NCI-H187 (cell line): ENCODE measurements at regions not wholly inside any gene's neighbourhood (a gene's known extent, or its start where the extent isn't known, plus 50 kb on each side); places are given as distances from the start of the nearest gene placed in this dataset.

ENCODE experiments used
- DNase-seq, 2 experiments: peaks; one replicate each; lab custom pipeline; 2025; lab: John Stamatoyannopoulos, UW

DNA sequence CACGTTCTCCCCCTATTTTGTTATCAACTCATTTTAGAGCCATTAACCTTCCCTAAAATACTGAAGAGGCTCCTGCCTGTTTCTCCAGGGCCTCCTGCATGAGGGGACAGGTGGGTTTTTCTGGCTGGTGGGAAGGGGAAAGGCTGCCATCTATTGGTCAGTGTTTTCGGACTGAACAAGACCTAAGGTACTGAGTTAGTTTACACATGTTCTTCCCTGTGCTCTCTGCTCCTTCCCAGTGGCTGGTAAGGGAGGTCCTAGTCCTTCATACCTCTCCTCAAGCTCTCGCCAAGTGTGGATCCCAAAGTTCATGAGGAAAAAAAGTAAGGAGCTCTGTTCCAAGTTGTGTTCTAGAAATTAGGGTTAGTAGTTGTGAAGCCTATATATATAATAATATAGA is 357.5 kb downstream of the FSCB start:
- DNase-seq = no peak

GRCh38 chr14:44142006-44142405 is 365.1 kb downstream of the FSCB start:
- no peak for DNase-seq

GRCh38 chr14:44135972-44136371 is 371.1 kb downstream of the FSCB start:
- DNase-seq = no peak

GRCh38 chr14:44131861-44132260 is 375.2 kb downstream of the FSCB start:
- DNase-seq = no peak

DNA sequence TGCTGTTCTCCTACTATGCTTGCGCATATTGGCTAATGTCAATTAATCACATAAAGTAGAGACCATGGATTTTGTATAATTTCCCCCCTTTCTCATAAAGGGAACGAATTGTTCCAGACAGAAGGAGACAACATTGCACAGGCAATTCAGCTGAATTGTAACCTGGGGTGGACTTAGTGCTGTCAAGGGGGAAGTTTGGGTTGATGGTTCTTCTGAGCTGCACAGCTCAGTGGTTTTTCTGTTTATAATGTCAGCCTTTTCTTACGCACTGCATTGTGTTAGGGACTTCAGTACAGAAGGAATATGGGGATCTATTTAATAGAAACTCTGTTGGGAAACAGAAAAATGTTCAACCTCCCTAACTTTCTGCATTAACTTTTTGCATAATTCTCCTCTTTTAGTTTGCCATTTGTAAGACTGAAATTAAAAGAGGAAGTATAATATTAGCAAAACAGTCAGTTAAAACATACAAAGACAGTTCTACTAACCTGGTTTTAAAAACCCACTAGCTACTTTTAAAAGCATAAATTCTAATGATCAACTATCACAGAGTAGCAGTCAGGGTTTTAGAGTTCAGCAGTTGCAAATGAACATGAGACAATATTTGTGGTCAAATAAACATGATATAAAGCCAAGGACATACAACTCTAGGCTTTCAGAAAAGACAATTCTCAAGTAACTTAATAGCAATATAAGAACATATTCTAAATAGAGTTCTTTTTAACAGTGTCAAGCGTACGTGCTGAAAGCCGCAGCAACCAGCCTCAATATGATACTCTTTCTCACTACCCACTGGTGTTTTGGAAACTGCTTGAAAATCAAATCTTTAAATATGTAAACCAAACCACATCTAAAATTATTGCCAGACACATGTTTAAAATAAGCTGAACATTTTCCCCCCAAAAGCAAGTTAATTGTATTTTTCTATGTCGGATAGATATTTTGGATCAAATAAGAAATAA is 393.0 kb downstream of the FSCB start:
- DNase-seq = no peak

DNA sequence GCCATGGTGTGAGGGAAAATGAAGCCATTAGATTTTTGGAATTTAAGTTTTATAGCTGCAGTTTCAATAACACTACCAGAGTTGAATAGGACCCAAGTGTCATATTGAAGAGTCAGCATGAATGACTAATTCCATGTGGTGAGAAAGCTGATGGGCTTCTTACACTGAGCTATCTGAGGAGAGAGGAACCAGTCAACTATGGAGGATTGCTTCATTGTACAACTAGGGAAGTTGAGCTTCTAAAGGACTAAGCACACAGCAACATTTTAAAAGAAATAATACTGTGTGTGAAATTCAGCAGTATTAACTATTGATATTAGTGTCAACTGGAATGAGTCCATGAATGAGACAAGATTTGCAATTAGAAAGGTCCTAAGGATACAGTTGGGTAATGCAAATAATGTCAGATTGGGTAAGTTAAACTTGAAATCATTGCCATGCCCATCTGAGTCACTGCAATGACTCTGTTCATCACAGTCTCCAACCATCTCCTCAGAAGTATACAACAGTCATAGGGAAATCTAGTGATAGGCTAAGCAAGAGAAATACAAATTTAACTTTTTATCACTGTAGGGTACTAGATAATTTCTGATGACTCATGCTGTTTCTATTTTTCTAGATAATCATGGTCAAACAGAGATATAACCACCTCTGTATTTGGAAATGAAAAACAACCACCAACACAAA is 394.2 kb downstream of the FSCB start:
- no peak for DNase-seq

DNA sequence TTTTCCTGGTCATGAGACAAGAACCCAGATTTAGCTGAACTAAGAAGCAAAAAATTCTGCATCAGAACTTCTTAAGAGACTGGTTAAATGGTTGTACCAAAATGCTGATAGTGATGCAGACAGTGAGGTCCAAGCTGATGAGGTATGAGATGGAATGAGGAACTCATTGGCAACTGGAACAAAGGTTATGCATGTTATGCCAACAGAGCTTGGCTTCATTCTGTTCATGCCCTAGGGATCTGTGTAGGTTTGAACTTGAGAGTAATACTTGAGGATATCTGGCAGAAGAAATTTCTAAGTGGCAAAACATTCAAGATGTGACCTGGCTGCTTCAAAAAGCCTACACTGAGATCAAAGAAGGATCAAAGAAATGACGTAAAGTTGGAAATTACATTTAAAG is 398.0 kb downstream of the FSCB start:
- no peak for DNase-seq

DNA sequence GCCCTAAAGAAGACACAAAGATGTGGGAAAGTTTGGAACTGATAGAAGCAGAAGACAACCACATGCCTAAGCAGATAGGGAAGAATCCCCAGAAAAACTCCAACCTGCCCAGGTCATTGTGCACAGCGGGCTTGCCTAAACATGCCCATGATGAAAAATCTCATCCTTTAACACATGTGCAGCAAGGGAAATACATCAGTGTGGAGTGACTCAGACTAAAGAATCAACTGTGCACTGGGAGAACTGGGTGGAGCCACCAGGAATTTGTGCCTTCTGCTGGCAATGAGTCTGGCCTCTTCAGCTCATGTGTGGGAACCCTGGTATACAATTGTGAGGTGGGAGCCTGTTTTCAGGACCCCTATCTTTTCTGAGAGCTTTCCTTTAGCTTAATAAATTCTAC is 398.5 kb downstream of the FSCB start:
- DNase-seq = no peak

DNA sequence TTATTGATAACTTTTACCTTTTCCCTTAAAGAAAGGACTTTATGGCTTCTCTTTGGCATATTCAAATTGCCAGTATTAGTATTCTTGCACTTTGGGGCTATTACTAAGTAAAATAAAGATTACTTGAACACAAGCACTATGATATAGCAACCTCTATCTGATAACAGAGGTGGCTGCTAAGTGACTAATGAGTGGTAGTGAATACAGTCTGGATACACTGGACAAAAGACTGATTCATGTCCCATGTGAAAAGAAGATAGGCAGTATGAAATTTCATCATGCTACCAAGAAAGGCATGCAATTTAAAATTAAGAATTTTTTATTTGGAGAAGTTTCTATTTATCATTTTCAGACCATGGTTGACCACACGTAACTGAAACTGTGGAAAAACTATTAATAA is 399.9 kb downstream of the FSCB start:
- DNase-seq = no peak

- no peak for DNase-seq
Measured at GRCh38 chr14:44099743-44100488, 407.2 kb downstream of the FSCB start.

DNA sequence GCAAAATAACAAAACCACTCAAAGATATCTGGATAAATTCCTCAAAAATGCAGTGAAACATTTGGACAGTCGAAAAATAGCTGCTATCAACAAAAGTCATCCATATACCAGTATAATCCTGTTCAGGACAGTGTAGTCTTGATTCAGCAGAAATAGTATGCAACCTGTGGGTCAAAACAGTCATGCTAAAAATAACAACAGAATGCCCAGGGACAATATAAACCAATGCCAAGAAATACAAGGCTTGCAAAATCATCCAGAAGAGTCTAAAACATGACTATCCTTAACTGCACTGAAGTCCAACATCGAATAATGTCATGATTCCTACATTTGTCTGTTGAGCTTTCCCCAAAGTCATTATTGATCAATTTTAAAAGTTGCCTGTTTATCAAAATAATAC is 425.9 kb downstream of the FSCB start:
- no peak for DNase-seq

GRCh38 chr14:44070046-44070445 is 437.0 kb downstream of the FSCB start:
- DNase-seq = no peak

GRCh38 chr14:44053422-44053821 is 453.7 kb downstream of the FSCB start:
- DNase-seq = no peak

- no peak for DNase-seq
Measured at GRCh38 chr14:44041700-44042099, 465.4 kb downstream of the FSCB start.

DNA sequence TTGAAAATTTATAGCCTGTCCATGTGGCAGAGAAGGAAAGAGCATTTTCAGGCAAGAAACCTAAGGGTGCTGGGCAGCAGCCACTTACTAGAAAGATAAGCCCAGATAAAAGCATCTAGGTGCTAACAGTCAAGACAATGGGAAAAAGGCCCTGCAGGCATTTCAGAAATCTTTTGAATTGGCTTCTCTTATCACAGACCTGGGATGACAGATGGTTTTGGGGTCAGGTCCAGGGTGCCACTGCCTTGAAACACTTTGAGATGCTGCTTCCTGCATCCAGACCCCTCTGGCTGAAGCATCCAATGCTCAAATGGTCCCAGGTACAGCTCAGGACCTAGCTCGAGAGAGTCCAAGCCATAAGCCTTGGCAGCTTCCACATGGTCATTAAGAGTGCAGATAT is 466.5 kb downstream of the FSCB start:
- DNase-seq = no peak

GRCh38 chr14:44036248-44036647 is 470.8 kb downstream of the FSCB start:
- DNase-seq = no peak

DNA sequence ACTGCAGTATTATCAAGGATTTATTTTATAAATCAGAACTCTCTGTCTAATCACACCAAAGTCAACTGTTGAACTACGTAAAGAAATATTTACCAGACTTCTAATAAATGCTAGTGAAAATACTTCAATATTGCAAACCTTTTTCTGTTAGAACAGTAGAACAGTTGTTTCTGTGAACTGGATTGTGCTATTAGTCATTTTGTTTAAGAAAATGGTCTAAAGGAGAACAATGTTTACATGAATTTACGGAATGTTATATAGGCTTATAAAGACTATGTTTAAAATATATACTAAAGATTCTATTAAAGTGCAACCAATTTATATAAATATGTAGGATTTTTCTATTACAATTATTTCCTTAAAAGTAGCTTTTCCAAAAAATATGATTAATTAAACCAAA is 471.4 kb downstream of the FSCB start:
- DNase-seq = no peak

- DNase-seq = no peak
Measured at GRCh38 chr14:44030831-44031383, 476.2 kb downstream of the FSCB start.

DNA sequence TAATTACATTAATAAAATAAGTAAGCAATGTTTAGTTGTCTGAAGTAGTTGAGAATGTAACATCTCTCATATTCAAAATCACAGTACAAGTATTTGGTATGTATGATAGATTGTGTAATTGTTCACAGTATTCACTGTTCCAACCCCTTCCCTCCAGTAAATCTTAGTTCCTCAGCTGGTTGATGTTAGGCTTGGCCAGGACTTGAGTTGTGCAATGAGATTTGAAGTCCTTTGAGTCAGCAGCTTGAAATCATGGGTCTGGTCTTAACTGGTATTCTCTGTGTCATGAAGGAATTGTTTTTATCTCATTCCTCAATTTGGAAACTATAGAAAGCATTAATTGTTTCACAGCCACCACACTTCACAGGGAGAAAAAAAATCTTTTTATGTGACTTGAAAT is 477.1 kb downstream of the FSCB start:
- DNase-seq = no peak

DNA sequence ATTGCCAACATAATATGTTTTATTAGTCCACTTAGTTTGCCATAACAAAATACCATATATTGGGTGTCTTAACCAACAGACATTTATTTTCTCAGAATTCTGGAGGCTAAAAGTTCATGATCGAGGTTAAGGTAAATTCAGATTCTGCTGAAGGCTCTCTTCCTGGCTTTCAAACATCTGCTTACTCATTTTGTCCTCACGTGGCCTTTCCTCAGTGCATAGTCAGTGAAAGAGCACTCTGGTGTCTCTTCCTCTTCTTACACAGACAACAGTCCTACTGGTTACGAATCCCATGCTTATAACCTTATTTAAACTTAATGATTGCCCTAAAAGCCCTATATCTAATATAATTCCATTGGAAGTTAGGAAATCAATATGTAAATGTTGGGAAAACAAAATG is 479.7 kb downstream of the FSCB start:
- no peak for DNase-seq

GRCh38 chr14:44010595-44010994 is 496.5 kb downstream of the FSCB start:
- no peak for DNase-seq

DNA sequence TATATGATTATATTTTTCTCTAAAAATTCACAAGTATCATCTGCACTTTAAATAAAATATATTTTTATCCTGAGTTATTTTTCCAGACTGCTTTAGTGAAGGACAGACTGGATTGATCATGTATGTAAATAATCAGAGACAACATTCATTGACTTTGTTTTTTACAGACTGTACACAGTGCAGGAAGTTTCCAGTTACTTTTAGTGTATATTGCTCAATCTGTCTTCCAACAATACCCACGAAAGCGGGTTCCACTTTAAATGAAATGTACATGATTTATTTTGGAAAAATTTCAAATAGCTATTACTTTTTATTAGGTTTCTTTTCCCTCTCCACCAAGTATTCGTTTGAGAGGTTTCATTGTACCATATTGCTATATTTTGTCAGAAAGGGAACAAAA is 497.0 kb downstream of the FSCB start:
- no peak for DNase-seq
